Embryonic facial prominence (tissue), 1 donor: ENCODE measurements at regions not wholly inside any gene's neighbourhood (a gene's known extent, or its start where the extent isn't known, plus 50 kb on each side); places are given as distances from the start of the nearest gene placed in this dataset.

ENCODE experiments used
- DNase-seq: peaks from one replicate; pipeline ENCODE4 v3.0.0-alpha.2; 2016; ENCODE audit errors: extremely low spot score

DNA sequence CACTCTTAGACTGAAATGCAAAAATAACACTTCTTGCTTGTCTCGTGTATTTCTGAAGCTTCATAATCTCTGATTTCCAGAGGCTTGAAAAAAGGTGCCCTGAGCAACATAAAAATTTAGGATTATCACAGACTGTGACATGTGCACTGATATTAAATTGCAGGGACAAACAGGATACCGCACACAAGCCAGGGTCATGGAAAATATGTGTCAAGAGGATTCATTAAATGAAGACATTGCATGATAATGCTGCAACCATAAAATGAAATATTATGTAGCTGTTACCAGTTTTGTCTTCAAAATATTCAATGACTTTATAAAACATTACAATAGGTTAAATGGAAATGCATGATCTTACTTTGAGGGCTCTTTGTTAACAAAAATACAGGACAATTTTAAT is 328.0 kb downstream of the KCTD8 start:
- no peak for DNase-seq

DNA sequence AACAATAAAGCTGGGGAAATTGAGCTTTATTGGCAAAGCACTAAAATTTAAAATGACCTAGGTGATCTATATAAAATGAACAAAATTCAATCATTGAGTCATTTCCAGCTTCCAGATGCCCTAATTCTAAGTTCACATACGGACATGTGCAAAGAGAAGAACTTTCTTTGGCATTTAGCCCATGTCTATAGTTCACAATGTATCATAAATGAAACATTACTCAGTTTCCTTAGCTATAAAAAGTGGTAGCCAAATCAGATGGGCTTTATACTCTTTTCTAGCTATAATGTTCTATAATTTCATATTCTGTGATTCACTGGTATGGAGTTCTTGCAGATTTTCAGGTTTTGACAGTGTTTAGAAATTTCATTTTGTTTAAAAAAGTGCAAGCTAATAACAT is 327.4 kb downstream of the KCTD8 start:
- no peak for DNase-seq
